ENCODE measurements at regions not wholly inside any gene's neighbourhood (a gene's known extent, or its start where the extent isn't known, plus 50 kb on each side); places are given as distances from the start of the nearest gene placed in this dataset.
"Not testable (repeated sequence)": the region's sequence is repeated elsewhere in the genome, so short reads cannot be mapped to it uniquely, and the experiment has no call there.

DNA sequence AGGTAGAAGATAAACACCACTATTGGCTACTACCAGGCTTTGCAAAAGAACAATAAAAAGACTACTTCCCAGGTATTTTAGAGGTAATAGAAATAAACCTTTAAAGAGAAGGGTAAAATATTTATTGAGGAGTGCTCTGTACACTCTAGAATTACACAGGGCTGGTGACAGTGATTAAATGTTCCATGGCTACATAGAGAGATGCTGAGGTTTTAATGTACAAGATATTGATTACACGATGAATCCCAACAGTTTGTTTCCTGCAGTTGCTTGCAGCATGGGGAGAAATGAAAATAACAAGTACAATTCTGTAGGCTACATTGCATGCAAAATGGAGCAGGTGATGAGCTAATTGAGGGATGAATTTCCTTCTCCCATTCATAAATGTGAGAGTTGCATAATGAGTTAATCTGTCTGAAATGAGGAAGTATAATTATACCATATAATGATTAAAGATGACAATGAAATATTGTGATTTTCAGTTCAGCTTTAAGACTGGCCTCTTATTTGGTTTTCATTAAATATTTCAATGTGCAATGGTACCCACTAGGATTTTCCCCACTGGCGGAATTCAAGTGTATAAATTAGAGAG is 266.1 kb downstream of the SOCS6 start:
- no peak for DNase-seq

DNA sequence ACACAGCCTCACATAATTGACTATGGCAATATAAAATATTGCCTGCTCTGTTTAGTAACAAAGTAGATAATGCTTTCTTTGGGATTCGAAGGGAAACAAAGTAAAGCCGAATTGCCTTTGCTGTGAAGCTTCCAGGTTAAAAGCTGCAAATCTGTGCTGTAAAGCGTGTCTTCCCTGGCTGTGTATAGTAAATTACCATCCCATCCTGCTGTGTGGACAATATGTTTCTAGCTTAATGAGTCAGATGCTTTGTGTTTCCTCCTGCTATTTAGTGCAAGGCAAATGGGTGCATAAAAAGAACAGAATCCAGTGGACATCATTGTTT is 265.1 kb downstream of the SOCS6 start:
- DNase-seq = no peak

DNA sequence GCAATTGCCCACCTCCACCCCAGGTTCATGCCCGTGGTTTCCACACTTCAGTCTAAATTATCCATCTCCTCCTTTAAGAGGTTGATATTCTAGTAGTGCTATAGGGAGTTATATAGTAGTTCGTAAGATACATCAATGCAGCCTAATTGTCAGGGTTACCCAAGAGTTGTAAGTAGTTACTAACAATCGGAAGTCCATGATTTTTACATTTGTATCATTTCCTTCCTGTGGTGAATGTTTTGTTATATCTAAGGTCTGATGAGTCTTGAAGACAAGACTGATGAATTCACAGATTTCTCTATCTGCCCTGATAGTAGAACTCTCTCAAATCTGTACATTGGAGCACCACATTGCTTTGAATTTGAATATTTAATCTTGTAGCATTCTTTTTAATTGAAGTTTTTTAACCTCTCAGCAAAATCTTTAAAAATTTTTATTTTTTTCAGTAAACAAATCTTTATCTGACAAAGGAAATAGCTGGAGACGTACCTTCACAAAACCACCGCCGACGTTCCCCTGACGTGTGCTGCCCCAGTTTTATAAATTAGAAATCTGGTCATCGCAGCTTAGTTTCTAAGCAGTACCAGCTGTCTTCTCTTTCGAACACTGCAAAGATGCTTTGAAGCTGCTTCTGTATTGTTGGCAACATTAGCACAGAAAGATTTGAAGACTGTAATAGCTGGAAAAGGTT is 264.5 kb downstream of the SOCS6 start:
- DNase-seq = no peak

DNA sequence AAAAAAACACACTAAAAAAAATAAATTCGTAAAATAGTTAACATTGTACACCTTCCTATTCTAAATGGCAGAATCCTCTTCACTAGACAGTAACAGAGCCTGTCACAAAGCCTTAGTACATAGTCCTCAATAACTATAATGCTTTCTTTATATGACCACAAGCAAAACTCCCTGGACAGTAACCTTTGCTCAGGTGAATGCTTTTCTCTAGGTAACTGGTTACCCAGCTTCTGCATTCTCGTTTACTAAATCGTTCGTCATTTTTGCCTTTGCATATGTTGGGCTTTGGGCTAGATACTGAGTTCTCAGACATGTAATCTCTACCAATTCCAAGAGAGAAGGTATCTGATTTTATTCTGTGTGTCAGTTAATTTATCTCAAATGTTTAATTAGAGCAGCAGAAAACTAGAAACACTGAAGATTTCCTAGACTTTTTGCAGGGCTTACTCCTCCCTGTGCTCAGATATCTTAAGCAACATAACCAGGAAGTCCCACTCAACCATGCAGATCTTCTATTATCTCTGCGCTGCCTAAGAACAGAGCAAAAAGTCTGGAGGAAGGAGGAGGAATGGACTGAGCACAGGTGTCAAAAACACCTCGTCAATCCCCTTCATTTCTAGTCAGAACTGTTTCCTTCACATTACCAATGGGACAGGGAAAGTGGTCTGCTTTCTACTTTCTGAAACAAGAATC is 247.7 kb downstream of the SOCS6 start:
- DNase-seq = no peak

DNA sequence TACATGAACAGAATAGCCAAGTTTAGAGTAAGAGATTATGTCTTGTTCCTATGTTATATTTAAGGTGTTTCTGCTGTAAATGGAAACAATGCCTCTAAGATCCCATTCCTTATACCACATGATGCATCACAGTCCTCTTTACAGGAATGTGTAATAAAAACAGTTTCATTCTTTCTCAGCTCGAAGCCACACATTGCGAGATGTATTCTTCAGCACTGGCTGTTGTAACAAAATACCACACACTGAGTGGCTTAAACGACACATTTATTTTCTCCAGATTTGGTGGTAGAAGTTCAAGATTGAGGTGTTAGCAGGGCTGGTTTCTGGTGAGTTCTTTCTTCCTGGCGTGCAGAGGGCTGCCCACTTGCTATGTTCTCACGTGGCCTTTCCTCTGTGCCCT is 246.2 kb downstream of the SOCS6 start:
- no peak for DNase-seq

DNA sequence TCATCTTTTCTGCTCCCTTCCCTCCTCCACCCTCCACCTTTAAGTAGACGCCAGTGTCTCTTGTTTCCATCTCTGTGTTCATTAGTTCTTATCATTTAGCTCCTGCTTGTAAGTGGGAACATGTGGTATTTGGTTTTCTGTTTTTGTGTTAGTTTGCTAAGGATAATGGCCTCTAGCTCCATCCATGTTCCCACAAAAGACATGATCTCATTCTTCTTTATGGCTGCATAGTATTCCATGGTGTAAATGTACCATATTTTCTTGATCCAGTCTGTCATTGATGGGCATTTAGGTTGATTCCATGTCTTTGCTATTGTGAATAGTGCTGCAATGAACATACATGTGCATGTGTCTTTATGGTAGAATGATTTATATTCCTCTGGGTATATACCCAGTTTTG is 236.5 kb downstream of the SOCS6 start:
- DNase-seq = not testable (repeated sequence)

DNA sequence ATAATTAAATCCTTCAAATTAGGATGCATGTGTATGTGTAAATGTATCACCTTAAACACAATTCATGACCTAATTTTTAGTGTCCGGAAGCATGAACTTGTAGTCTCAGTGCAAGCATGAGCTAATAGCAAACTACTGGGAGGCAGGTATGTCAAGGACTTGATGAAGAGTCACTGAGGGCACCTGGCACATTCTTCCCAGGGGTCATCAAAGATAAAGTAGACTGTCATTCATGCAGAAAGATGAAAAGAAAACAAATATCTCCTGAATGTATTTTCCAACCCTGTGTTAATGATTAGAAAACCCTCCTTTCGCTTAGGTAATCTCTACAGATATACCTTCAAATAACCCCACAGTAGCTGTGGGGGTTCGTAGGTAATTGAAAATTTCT is 234.9 kb downstream of the SOCS6 start:
- no peak for DNase-seq

DNA sequence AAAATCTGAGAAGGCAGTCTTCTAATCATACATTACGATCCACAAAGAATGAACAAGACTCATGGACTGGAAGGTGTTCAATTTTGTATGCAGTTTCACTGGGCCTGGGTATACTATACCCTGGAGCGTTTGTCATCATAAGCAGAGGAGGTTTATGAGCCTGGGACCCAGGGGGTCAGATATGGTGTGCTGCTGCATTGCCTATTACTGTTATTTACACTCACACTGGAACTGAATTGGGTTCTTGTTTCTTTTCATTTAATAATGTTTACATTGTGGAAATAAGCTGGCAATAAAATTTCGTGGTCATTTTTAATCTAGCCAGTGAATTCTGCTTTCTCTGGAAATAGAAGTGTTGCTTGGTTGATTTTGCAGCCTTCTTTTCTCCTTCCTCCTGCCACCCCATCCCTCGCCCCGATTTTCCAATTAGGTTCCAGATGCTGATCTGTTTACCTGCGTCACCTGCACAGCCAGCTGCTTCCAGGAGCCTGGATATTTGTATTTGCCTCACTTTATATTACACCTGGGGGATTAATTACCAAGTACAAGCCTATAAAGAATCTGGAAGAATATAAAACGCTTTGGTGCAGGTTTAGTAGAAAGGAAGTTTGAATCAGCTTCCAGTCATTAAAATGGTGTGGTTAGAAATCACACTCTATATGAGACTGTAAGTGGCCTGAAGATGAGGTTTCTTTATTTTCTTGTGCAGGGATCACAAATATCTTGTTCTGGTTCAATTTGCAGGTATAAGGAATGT is 234.4 kb downstream of the SOCS6 start:
- DNase-seq = no peak

DNA sequence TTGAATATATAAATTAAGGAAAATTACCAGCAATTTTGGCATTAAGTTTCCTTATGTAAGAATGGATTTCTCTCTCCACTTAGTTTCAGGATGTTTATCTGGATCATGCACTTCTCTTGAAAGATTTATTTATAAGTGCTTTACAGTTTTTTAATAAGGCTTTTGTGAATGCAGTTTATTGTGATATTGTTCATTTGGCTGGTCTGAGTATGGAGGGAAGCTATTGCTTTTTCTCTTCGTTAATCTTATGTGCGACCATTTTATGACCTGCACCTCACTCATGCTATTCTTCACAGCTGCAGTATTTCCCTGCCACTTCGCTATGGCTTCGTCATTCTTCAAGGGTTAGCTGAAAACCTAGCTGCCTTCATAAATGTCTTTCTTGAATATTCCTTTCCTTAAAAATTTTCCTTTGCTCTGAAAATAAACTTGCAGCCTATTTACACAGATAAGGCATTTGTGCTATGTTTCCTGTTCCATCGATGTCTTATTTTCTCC is 233.4 kb downstream of the SOCS6 start:
- no peak for DNase-seq

DNA sequence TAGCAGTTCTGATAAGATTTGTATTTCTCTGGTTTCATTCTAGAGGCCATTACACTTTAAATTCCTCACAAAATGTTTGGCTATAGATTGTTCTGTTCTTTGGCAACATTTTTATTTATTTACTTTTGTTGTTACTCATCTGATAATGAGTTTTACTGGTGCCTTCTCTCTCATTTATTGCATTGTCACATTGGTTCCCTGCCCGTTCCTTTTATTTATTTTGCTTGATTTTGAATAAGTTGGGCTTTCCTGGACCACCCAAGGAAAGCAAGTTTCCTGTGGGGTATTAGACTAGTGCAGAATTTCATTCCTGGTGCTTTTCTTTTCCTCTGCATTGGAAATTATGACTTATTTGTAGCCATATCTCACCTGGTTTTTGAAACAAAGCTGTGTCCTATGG is 232.0 kb downstream of the SOCS6 start:
- DNase-seq = no peak

DNA sequence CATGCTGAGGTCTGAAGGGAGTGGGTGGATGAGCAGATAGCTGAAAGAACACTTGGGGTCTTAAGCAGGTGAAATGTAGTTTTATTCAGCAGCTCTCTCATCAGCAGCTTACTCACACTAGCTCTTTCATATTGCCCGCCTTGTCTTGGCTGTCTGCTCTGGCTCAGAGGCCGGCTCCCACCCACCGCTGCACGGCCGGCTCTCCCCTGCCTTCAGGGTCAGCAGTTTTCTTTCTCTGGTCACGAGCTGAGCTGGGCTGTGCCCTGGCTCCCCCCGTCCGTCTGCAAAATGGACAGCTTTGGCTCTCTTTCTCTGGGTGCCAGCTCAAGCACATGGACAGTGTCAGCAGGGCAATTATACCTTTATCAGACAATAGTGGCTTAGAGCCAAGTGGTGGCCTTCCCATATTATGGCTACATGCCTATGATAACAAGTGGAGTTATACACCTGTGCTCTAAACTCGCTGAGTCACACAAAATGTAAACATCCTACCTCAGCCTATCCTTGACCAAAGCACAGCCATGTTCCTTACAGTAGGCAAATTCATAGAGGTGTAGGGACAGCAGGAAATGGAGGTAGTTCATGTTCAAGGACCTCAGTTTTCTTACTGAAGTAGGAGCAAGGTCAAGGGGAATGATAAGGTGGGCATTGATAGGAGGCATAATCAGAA is 224.8 kb downstream of the SOCS6 start:
- DNase-seq = no peak

DNA sequence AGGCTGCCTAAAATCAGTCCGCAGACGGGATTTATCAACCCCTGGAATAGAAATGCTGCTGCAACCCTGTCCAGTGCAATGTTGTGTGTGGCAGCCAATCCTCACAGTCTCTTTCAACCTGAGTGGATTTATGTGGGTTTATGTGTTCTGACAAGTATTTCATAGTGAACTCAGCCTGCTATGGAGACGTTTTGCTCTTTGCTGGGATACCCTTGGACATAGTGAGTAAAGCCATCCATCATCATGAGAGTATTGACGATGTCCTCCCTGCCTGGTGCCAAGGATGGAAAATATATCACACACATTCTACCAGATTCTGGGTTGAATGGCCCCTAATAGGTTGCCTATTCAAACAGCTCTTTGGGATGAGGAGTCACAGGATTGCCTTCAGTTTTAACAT is 219.1 kb downstream of the SOCS6 start:
- DNase-seq = no peak

DNA sequence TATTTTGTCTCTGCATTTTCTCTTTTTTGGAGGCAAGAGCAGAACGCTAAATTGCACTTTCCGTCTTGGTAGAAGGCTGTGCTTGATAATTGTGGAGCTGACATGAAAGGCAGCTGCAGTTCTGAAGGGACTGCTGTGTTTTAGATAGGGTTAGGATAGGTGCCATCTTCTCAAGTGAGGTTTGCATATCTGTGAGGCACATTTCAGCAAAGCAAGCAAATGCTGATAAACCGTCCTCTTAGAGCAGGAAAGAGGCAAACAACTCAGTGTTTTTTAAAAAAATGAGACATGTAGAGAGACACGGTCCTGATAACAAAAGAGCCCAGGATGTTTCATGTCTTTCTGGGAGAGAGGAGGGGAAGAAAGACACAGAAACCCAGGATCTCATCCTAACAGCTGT is 217.7 kb downstream of the SOCS6 start:
- DNase-seq = no peak

DNA sequence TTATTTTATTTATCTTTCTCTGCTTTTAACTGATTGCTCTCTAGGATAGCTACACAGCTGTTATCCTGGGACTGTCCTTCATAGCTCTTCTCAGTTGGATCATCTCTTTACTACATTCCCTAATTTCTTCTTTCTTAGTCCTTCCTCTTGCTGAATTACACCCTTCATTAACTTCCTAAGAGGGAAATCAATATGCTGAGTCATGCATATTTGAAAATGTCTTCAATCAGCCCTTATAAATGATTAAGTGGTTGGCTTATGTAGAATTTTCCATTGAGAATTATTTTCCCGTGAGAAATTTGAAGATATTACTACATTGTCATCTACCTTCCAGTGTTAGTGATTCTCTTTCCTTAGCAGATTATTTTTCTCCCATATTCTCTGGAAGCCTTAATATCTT is 214.2 kb downstream of the SOCS6 start:
- DNase-seq = no peak

DNA sequence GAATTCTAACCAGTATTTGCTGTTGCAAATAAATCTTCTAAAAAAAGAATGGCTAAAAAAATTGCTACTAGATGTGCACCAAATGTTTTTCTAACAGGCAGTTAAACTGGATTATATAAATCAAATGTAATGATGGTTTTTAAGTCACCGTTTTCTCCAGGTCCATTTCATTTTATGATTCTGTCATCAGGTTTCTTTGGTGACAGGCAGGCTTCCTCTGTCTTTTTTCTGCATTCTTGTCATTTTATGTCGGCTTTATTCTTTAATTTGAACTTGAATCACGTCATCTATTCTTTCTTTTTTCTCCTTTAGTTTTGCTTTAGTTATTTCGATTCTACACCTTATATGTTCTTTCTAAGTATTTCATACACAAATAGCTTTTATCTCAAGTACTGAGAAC is 212.5 kb downstream of the SOCS6 start:
- no peak for DNase-seq

DNA sequence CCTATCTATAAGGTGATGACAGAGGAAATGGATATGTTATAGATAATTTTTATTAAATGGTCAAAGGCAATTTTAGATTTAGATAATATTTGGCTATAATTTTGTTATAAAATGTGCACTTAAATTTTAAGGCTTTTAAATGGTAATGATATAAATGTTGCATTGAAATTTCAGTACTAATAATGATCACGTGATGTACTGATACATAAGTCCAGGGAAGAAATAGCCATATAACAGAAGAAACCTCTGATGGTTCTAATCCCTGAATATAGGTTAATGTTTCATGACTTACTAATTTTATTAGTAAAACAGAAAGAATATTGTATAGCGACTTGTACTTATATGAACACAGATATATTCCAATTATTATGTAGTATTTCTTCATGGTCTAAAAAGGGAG is 211.9 kb downstream of the SOCS6 start:
- no peak for DNase-seq

DNA sequence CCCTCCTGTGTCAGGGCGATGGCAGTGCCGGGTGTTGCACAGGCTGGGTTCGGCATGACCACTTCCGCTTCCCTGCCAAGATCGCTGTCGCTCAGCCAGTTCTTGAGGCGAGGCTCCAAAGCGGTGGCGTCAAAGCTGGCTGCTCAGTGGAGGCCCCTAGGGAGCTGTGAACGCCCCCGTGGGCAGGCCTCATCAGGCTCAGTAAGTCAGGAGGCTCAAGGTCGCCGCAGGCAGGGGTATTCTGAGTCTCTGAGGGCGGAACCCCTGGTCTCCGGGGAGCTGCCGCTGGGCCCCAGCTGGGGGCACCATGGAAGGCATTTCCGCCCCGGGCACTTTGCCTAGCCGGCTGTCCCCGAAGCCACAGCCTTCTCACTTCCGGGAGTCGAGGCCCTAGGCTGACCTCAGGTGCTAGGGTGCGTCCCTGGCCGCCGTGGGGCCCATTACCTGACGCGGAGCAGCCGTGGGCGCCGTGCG is 210.4 kb downstream of the SOCS6 start:
- no peak for DNase-seq

DNA sequence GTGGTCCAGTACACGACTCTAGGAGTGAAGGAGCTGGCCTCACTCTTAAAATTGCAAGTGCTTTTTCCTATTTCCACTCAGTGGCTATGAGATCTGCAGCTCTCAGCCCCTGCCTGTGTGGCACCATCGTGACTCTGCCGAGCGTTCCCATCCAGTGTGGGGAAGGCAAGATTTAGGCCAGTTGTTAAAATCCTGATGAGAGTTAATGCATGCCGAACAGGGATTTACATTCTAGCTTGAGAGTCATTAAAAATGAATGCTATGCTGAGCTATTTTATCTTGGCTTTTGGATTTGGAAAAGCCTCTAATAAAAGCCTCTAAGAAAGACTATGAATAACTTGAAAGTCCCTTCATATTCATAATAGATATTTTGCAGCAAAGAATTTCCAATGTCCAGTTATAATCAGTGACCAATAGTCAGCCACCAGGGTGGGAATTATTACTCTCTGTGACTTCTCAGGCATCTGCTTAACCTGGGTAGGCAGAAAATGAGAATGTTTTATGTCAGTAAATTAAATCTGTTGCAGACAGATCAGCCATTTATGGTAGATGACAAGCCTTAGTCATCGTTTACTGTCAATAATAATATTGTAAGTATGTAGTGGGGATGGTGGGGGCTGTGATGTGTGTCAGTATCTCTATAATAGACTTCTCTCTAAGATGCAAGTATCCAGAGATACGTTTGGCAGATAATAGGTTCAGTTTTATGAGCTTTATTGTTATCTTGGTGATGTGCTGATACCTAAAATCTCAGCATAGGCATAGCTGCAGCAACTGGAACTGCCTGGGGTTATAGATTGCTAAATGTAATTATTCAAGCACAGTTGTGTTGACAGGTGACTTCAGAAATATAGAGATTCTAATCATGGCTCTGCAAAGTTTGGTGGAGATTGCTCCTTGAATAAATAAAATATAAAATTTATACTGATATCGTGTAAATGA is 207.8 kb downstream of the SOCS6 start:
- DNase-seq = no peak

DNA sequence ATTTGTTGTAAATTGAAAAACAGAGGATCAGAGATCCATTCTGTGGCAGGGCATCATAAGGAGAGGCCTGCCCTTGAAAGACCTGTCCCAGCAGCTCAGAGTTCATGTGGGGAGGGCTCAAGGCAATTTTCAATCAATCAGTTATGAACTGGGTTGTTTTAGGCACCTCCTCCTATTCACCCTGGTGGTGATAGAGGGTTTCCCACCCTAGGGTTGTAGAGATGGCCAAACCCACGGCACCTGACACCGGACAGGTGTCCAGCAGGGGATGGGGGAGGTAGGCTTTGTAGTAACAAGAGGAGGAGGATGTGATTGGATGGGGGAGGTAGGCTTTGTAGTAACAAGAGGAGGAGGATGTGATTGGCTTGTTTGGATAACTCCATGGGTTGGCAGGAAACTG is 205.7 kb downstream of the SOCS6 start:
- DNase-seq = no peak

DNA sequence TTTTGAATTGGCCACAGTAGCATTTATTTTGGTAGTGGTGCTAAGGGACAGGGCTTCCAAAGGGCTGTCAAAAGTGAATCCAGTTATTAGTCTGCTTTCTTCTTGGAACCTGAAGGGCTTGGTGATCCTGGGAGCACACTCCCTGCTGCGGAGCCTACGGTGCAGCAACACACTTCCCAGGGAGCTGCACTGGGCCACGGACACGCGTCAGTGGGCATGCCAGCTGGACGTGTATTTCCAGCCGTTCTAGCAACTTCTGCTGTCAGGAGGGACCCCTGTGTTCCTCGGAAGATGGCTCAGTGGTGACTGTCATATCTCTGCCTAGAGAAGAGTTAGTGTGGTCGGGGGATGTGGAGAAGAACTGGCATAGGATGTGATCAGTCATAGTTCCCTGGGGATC is 204.6 kb downstream of the SOCS6 start:
- no peak for DNase-seq

DNA sequence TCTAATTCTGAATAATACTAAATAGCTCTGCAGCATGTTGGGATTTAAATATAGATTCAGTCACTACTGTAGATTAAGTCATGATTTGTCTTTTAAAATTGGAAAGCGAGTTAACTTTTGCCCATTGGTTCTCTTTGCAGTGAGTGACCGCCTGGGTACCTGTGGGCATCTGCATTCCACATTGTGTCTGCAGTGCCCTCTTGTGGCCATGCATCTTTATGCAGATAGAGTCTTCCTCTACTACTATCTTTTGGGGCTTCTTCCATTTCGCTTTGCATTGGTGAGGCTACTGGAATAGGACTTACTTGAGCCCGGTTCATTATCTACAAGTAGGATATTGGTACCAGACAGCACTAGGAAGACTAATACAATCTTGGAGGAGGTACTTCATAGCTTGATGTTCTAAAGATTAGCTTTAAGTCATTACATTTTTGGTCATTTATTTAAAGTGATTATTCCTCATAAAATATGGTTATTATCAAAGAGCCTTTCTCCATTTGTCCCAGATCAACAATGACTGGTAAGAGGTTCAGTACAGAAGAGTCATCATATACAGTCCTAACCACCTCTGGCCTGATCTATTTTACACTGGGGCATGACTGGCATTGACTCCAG is 203.0 kb downstream of the SOCS6 start:
- DNase-seq = no peak

Measured in NCI-H2029 treated with DMSO at 0.1 percent for 48 hours (cell line).